PC-9 (cell line): ENCODE measurements at regions not wholly inside any gene's neighbourhood (a gene's known extent, or its start where the extent isn't known, plus 50 kb on each side); places are given as distances from the start of the nearest gene placed in this dataset.

ENCODE experiments used
- BruUV-seq: library from RNA; stranded (reverse); fragments of 400-500 nt; replicated peaks from 2 replicates; lab custom pipeline; 2021; lab: Mats Ljungman, UMichigan
- CTCF ChIA-PET: fragments of 300-600 bp; sonication (Branson Sonifier 250); formaldehyde crosslinking; loops from one replicate; lab custom pipeline; 2022; ENCODE audit warnings: antibody characterized with exemption; lab: Charles Lee
- POLR2A ChIA-PET: fragments of 300-600 bp; sonication (Branson Sonifier 250); formaldehyde crosslinking; loops from one replicate; lab custom pipeline; 2022; ENCODE audit warnings: antibody characterized with exemption; ENCODE audit not compliant: unreplicated experiment; lab: Charles Lee
- DNase-seq, 2 experiments: peaks; one replicate each; pipeline versions ENCODE4 v3.0.0 to v3.0.0-alpha.2; 2015 to 2022; ENCODE audit warnings: mixed read lengths in 1 of 2
- H2AFZ ChIP-seq: fragments of 200-600 bp; sonication (generic); 2 replicates; pipeline ENCODE4 v1.8.1; 2017; ENCODE audit warnings: antibody characterized with exemption
- H3F3A ChIP-seq: fragments of 200-600 bp; sonication (generic); 2 replicates; pipeline ENCODE4 v1.8.1; 2017; ENCODE audit warnings: antibody characterized with exemption, mild to moderate bottlenecking, low read depth; ENCODE audit not compliant: insufficient read depth
- H3K27ac ChIP-seq: fragments of 200-600 bp; sonication (generic); 2 replicates; pipeline ENCODE4 v1.6.1; 2016; ENCODE audit warnings: mixed run types
- H3K27me3 ChIP-seq: fragments of 200-600 bp; sonication (generic); 2 replicates; pipeline ENCODE4 v1.6.1; 2016; ENCODE audit warnings: low read depth, mixed run types; ENCODE audit not compliant: insufficient read depth
- H3K36me3 ChIP-seq: fragments of 200-600 bp; sonication (generic); 2 replicates; pipeline ENCODE4 v1.6.1; 2016; ENCODE audit warnings: low read depth, mixed run types
- H3K4me1 ChIP-seq: fragments of 200-600 bp; sonication (generic); replicated peaks from 2 replicates; pipeline ENCODE4 v1.6.1; 2016; ENCODE audit warnings: mixed run types; ENCODE audit not compliant: insufficient read depth
- H3K4me2 ChIP-seq: fragments of 200-600 bp; sonication (generic); 2 replicates; pipeline ENCODE4 v1.6.1; 2017; ENCODE audit warnings: mixed run types
- H3K4me3 ChIP-seq: fragments of 200-600 bp; sonication (generic); 2 replicates; pipeline ENCODE4 v1.6.1; 2016; ENCODE audit warnings: mixed run types
- H3K79me2 ChIP-seq: fragments of 200-600 bp; sonication (generic); 2 replicates; pipeline ENCODE4 v1.6.1; 2017; ENCODE audit warnings: low read depth, mixed run types
- H3K9me2 ChIP-seq: fragments of 200-600 bp; sonication (generic); 2 replicates; pipeline ENCODE4 v1.8.1; 2017; ENCODE audit warnings: mild to moderate bottlenecking; ENCODE audit not compliant: insufficient read depth
- H3K9me3 ChIP-seq: fragments of 200-600 bp; sonication (generic); 2 replicates; pipeline ENCODE4 v1.8.1; 2016; ENCODE audit warnings: low read depth; ENCODE audit not compliant: insufficient read depth
- H4K20me1 ChIP-seq: fragments of 200-600 bp; sonication (generic); 2 replicates; pipeline ENCODE4 v1.8.1; 2017; ENCODE audit not compliant: insufficient read depth
- CTCF ChIP-seq: fragments of 200-600 bp; sonication (generic); conservative IDR thresholded peaks from 2 replicates; pipeline ENCODE4 v1.6.1; 2017; ENCODE audit warnings: mixed run types, antibody characterized with exemption, mild to moderate bottlenecking, moderate library complexity
- EZH2 ChIP-seq: fragments of 200-600 bp; sonication (generic); IDR thresholded peaks from 2 replicates; pipeline ENCODE4 v1.8.0; 2017; ENCODE audit warnings: antibody characterized with exemption, low read depth
- intact Hi-C: fragments of 100-400 bp; cut with micrococcal nuclease; formaldehyde crosslinking; loops from one replicate; pipeline ENCODE4 v1.10.0; 2022; ENCODE audit not compliant: unreplicated experiment

- CTCF ChIA-PET: no interaction called here
- H3K9me3 ChIP-seq: no peaks in the 10 kb centered on the region
- no peaks in the 10 kb centered on the region for H3K9me2 ChIP-seq
- no peak overlapping the region for H3K27ac ChIP-seq
- H3K27me3 ChIP-seq: peaks cover 38% of the 10 kb centered on the region
- H2AFZ ChIP-seq: no peak overlapping the region
- no peak overlapping the region for H3K4me3 ChIP-seq
- POLR2A ChIA-PET: no interaction called here
- BruUV-seq: no TSS peak
- no peaks in the 10 kb centered on the region for H3F3A ChIP-seq
- no peak overlapping the region for H3K4me2 ChIP-seq
- H3K4me1 ChIP-seq: no peaks in the 10 kb centered on the region
- H3K79me2 ChIP-seq: no peaks in the 10 kb centered on the region
- H4K20me1 ChIP-seq: no peaks in the 10 kb centered on the region
- H3K36me3 ChIP-seq: no peaks in the 10 kb centered on the region
- no peak for DNase-seq
- intact Hi-C loops: no loop called here
- TF ChIP-seq EZH2: no peak
- TF ChIP-seq CTCF: no peak
Measured at GRCh38 chr15:94028121-94028520, 203.2 kb upstream of the MCTP2 start.

GRCh38 chr15:94027581-94027980 lies 203.8 kb upstream of the MCTP2 start:
- BruUV-seq: no TSS peak

GRCh38 chr15:94026458-94027304 lies 204.7 kb upstream of the MCTP2 start:
- no peaks in the 10 kb centered on the region for H3F3A ChIP-seq
- no peak overlapping the region for H3K4me3 ChIP-seq
- CTCF ChIA-PET: interaction anchor here (0.6 kb wide), 1 partner anchor 903 kb away, joined by 4 read pairs; no protein-coding TSS in a partner anchor
- H2AFZ ChIP-seq: no peak overlapping the region
- no peaks in the 10 kb centered on the region for H3K9me2 ChIP-seq
- H3K4me1 ChIP-seq: no peaks in the 10 kb centered on the region
- POLR2A ChIA-PET: no interaction called here
- no peaks in the 10 kb centered on the region for H4K20me1 ChIP-seq
- no peaks in the 10 kb centered on the region for H3K79me2 ChIP-seq
- H3K27me3 ChIP-seq: peaks cover 40% of the 10 kb centered on the region; the same call in 1 of the 2 replicates
- no peaks in the 10 kb centered on the region for H3K9me3 ChIP-seq
- no TSS peak for BruUV-seq
- no peaks in the 10 kb centered on the region for H3K36me3 ChIP-seq
- H3K27ac ChIP-seq: no peak overlapping the region
- TF ChIP-seq EZH2 (no peak), CTCF (no peak)
- DNase-seq: no peak
- no peak overlapping the region for H3K4me2 ChIP-seq
- intact Hi-C loops: no loop called here

More at GRCh38 chr15:94027581-94027980, 203.8 kb upstream of the MCTP2 start:
- no peak overlapping the region for H2AFZ ChIP-seq
- ChIA-PET CTCF (no interaction called here), POLR2A (no interaction called here)
- no peak overlapping the region for H3K4me2 ChIP-seq
- no peak for TF ChIP-seq EZH2
- no peak for TF ChIP-seq CTCF
- no peaks in the 10 kb centered on the region for H4K20me1 ChIP-seq
- no peaks in the 10 kb centered on the region for H3K9me3 ChIP-seq
- no peaks in the 10 kb centered on the region for H3F3A ChIP-seq
- no peaks in the 10 kb centered on the region for H3K4me1 ChIP-seq
- DNase-seq: no peak
- H3K27ac ChIP-seq: no peak overlapping the region
- no peaks in the 10 kb centered on the region for H3K79me2 ChIP-seq
- no peak overlapping the region for H3K4me3 ChIP-seq
- intact Hi-C loops: no loop called here
- H3K27me3 ChIP-seq: peaks cover 39% of the 10 kb centered on the region
- no peaks in the 10 kb centered on the region for H3K36me3 ChIP-seq
- no peaks in the 10 kb centered on the region for H3K9me2 ChIP-seq
